ENCODE measurements at regions not wholly inside any gene's neighbourhood (a gene's known extent, or its start where the extent isn't known, plus 50 kb on each side); places are given as distances from the start of the nearest gene placed in this dataset.

DNA sequence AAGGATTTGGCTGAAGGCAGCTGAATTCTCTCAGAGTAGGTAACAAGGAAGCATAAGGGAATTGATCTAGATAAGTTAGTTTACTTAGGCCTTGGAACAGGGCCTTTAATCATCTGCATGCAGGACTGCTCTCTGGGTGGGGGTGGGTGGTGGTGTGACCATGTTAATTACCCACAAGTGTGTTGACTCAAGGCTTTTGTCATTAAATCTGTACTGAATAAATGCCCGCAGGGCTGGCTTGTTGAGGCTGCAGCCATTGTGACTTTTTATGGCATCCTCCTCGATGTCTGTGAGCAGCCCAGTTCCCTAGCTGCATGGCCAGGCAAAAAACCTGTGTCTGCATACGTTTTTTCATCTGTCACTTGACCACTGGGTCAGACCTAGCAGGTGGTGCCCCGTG is 63.5 kb upstream of the ASCC3 start:
- DNase-seq = no peak

DNA sequence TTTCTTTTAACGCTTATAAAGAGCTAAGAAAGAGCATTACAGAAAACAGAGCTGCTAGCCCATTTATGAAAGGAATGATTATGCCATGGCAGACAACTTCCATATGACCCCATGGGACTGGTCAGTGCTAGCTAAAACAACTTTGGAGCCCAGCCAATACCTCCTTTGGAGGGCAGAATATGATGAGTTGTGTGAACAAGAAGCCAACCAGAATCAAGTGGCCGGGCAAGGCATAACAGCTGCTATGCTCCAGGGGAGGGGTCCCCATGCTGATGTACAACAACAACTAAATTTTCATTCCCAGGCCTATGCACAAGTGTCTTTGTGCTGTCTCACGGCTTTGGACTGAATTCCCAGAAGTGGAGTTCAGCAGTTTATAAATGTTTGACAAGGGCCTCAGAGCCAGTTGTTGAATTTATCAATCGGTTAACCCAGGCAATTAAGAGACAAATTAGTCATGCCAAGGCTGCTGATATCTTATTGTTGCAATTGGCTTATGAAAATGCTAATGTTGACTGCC is 65.0 kb upstream of the ASCC3 start:
- no peak for DNase-seq

DNA sequence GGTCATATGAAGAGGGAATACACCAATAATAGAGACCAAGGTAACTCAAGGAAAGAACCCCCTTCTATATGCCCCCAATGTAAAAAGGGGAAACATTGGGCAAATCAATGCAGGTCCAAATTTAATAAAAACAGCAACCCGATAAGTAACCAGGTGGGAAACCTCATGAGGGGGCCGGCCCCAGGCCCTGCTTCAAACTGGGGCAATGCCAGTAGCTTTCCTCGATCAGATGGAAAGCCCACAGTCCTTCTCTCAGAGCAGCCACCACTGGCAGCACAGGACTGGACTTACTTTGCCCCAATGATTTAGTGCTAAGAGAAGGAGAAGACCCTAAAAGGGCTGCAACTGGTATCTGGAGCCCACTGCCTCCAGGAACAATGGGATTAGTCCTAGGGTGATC is 65.6 kb upstream of the ASCC3 start:
- DNase-seq = no peak

DNA sequence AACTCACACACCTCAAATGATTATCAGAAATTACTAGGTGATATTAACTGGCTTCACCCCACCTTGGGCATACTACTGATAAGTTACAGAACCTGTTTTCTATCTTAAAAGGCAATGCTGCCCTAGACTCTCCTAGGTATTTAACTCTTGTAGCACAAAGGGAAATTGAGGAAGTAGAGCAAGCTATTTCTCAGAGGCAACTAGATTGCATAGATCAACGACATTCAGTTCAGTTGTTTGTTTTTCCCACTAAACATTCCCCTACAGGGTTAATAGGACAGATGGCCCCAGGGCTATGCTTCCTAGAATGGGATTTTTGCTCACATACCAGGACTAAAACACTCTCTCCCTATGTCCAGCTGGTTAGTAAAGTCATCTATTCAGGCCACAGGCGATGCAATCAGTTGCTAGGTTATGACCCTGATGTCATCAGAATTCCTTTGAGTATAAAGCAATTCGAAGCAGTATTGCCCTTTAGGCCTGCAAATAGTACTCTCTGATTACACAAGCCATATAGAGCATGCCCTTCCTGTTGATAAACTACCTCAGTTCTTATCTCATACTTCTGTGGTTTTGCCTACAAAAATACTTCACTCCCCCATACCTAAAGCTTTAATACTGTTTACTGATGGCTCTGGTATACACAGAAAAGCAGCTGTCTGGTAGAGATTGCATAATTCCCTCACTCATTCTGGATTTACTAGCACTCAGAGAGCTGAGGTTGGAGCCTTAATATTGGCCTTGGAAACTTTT is 67.4 kb upstream of the ASCC3 start:
- peak; percentile 51 for DNase-seq

DNA sequence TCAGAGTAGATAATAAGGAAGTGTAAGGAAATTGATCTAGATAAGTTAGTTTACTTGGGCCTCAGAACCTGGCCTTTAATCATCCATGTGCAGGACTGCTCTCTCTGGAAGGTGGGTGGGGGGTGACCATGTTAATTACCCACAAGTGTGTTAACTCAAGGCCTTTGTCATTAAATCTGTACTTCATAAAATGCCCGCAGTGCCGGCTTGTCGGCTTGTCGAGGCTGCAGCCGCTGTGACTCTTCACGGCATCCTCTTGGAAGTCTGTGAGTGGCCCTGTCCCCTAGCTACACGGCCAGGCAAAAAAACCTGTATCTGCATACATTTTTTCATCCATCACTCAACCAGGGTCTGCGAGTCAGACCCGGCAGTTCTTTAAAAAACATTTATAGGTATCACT is 70.9 kb upstream of the ASCC3 start:
- DNase-seq = no peak

DNA sequence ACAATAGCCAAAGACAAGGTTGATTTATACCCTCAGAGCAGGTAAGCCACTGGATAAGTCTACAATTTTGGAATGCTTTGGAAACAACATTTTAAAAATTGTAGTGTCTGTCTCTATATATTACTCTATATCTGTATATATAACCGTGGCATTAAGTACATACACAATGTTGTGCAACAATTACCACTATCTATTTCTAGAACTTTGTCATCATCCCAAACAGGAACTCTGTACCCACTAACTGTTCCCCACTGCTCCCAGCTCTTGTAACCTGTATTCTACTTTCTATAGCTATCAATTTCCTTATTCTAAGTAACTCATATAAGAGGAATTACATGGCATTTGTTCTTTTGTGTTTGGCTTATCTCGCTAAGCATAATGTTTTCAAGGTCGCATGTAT is 78.2 kb upstream of the ASCC3 start:
- DNase-seq = peak; percentile 1

DNA sequence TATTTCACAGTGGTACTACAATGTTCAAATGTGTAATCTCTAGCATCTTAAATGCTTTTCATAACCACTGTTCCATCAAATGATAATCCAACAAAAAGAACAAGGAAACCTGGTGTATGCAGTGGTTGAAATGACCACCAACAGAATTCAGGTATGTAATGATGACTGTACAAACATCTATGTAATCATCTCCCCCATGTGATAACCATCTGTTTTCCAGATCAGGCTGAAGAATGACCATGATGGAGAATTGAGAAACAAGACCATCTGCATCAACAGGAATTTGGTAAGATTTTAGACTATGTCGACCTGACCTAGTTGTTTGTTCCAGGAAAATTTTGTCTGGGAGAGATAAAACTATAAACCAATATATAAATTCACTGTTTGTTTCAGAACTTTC is 81.3 kb upstream of the ASCC3 start:
- no peak for DNase-seq

DNA sequence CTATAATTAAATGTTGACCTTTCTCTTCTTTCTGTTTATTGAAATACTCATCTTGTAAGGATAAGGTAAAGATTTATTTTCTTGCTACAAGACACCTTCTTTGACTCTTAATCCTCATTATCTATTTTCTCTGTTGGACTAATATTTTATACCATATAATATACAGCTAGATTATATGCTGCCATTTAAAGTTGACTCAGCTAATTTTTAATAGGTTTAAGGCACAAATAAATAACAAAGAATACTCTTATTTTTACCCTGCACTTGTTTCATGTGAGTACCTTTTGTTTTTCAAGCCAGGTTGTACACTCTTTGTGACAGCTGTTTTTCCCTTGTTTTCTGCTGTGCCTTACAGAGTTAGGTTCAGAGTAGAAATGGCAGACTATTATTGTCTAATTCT is 83.9 kb upstream of the ASCC3 start:
- no peak for DNase-seq

DNA sequence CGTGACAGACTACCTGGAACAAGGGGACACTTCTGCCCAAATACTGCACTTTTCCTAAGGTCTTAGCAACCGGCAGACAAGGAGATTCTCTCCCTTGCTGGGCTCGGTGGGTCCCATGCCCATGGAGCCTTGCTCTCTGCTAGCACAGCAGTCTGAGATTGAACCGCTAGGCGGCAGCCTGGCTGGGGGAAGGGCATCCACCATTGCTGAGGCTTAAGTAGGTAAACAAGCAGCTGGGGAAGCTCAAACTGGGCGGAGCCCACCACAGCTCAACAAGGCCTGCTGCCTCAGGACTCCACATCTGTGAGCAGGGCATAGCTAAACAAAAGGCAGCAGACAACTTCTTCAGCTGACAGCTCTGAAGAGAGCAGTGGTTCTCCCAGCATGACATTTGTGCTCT is 87.8 kb upstream of the ASCC3 start:
- no peak for DNase-seq

DNA sequence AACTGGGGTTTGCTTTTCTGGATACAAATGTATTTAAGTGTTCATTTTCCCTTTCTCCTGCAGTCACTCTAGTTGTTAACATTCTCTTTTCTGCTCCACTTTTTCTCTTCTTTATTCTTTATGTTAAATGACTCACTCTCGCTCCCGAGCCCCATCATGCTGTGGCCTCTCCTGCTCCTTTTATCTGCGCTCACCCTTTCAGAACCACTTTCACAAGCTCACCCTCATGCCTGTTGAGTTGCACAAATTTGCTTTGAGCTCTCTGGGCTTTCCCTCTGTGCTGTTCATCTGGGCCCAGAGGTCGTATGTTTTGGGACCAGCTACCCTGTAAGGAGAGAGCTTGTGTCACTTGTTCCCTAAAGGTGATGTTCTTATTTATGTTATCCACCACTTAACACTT is 98.1 kb upstream of the ASCC3 start:
- DNase-seq = no peak

DNA sequence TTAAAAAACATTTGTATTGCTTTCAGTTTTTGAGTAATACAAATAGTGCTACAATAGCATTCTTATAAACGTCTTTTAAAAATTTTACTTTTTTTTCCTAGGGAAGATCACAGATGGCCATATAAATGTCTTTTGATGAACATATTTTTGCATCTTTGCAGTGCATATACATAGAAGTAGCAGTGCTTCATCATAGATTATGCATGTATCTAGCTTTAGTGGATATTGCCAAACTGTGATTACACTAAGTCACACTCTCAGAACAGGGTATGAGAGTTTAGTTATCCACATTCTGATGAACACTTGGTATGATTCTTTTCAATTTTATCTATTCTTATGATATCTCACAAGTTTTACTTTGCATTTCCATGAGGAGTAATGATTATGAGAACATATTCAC is 99.8 kb upstream of the ASCC3 start:
- DNase-seq = no peak

DNA sequence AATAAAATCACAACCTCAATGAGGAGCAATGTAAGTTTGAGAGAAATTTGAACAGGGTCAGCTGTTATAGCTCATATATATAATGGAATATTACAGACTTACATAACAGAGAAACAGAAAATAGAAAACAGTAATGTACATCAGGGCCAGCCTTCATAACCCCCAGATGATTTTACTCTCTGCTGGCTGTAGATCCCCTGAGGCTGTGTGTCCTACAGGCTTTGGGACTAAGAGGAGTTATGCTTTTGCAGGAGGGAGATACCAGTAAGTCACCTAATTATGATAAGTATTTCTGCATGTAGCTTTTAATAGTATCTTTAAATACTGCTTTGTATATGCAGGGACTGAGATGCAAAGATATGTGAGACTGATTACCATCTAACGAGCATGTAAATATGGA is 105.8 kb upstream of the ASCC3 start:
- DNase-seq = no peak

DNA sequence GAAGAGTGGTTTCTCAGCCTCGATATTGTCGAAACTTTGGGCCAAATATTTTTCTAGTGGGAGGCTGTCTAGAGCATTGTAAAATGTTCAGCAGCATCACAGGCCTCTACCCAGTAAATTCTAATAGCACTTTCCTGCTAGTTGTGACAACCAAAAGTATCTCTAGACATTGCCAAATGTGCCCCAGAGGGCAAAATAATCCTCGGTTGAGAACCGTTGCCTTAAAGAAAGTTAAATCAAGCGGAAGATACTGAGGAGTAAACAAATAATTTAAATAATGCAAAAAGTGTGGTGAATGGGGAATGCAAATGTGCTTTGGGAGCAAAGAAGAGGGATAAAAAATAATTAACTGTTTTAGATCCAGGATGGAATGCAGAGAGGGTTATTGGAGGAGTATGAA is 106.4 kb upstream of the ASCC3 start:
- DNase-seq = no peak

DNA sequence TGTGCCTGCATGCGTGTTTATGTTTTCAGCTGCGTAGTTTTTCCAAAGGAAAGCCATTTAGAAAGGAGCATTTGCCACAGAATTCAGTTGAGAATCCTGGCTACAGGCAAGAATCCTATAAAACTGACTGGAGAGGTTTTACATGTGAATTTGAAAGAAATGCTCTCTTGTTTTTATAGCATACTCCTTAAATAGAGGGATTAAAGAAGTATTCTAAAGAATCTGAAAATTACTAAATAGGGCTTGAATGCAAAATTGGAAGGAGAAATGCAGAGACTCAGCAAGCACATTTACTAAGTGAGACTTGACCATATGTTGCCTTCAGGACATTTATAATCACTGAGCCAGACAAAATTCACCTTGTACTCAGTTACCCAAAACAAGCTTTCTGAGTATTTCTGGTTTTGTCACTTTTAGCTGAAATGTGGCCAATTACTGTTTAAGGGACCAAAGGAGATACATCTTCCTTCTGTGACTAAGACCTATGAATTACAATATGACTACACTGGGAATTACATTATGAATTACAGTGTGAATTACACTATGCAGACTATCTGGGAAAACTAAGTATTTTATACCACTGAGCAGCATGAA is 107.4 kb upstream of the ASCC3 start:
- no peak for DNase-seq

DNA sequence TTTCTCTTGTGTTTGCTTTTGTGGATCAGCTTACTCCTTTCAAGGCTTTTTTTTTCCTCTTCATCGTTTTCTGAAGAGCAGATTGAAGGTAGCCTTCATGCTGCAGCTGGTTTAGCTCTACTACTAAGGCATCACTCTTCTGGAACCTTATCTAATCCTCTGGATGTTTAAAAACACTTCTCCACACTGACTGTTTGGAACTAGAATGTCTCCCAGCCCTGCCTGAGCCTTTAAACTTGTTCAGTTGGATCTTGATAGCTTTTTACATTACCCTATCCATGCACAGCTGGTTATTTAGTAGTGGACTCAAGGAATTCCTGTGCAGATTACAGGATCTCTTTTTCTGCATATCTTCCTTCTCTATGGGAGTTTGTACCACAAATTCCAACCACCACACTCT is 108.9 kb upstream of the ASCC3 start:
- no peak for DNase-seq

DNA sequence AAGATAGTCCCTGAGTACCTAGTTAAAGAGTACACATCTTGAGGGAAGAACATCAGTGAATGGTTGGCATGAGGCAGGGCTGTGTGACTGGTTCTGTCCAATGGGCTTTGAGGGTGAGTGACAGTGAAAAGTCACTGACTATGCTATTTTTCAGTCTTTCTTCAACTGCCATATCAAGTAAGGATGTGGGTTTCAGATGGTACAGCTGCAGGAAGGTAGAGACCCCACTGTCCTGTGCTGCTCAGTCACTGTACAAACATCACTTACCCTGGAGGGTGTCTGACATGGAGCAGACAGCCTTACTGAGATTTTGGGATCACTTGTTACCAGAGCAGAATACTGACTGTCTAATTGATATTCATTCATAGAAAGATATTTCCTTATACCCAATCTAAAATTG is 115.3 kb upstream of the ASCC3 start:
- no peak for DNase-seq

DNA sequence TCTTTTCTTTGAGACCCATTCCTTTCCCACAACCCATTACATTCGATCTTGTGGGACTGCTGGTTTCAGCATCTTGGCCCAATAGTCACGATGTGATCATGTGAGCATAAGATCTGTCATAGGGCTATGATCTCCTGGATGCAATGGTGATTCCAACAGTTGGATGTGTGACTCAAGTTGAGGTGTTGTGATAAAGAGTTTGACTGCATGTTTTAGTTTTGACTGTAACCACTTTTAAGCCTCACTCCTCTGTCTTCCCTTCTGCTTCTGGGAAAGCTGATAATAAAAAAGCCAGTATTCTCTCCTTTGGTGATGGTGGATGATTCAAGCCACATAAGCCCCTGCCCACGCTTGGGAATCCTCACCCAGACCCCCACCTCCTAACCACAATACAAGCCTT is 117.0 kb upstream of the ASCC3 start:
- no peak for DNase-seq

DNA sequence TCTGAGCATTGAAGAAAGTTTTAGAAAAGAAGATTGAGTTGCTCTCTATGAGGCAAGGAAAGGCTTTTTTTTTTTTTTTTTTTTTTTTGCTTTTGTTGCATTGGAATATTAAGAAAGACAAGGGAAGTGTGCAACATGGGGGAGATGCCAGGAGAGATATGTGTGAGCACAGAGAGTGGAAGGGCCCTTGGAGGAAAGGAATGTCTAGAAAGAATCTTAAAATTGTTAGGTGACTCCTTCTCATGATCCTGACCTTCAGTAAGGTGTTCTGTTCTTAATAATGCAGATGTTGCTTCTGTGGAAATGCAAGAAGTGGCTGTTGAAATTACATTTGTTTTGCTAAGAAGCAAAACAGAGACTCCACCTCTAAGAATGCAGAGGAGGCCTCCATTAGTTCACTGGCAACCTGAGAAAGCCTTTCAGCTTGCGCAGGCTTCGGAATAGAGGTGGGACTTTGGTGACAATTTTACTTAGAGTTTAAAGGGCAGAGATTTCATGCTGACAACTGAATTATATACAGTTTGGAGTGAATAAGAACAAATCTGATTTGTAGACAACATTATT is 118.0 kb upstream of the ASCC3 start:
- no peak for DNase-seq

DNA sequence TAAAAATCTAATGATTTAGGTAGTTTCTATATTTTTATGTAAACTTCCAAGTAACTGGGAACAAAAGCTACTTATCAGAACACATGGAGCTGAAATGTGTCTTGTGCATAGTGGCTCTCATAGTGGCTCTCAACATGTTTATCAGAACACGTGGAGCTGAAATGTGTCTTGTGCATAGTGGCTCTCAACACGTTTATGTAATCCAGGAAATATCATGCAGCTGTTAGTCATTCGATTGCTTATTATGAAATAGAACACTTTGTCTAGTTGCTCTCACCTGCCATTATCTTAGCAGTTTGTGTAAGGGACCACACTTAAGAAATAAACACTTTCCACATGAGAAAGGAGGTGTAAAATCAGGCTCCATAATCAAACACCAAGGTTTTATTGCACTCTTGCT is 119.2 kb upstream of the ASCC3 start:
- no peak for DNase-seq

DNA sequence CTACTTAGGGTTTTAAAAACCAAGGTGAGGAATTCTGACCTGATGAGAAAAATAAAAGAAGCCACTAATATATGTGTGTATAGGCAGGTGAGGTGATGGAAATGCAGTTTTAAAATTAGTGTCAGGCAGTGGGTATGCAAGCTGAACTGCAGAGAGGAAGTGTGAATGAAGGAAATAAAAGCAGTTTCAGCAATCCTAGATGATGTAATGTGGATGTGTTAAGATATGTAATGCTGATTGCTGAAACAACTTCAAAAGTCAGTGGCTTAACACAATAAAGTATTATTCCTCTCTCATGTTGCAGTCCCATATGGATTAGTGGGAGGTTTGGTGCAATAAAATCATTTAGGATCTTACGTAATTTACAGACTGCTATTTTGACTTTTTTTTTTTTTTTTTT is 119.9 kb upstream of the ASCC3 start:
- no peak for DNase-seq

DNA sequence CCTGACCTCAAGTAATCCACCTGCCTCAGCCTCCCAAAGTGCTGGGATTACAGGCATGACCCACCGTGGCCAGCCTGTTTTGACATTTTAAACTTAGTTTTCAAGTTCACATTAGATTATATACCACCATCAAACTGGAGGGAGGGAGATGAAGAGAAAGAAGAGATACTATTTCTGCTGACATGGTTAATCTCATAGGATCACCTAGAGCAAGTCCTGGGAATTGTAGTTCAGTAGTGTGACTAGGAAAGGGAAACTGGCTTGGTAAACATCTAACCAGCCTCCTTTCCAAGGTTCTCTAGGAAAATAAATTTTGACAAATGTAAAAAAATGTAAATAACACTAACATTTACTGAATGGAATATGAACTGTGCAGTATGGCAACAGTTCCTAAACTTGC is 120.5 kb upstream of the ASCC3 start:
- no peak for DNase-seq

DNA sequence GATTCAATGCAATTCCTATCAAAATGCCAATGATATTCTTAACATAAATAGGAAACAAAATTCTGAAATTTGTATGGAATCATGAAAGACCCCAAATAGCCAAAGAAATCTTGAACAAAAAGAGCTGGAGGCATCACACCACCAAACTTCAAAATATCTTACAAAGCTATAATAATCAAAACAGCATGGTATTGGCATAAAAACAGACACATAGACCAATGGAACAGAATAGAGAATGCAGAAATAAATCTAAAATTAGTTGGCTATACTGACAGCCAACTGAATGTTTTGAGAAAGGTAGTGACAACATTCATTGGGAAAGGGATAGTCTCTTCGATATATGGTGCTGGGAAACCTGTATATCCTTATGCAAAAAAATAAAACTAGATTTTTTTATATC is 121.9 kb upstream of the ASCC3 start:
- no peak for DNase-seq

DNA sequence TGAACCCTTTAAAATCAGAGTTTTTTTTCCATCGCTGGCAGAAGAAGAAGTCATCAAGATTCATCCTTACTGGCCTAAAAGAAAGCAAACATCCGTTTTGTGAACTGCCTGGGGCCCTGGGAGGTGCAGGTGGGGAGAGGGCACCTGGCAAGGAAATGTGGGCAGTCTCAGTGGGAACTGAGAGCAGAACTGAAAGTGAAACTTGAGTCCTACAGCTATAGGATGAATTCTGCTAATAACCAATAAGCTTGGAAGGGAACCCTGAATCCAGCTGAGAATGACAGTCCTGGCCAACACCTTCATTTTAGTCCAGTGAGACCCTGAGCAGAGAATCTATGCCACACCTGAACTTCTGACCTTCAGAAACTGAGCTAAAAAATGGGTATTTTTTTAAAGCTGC is 130.1 kb upstream of the ASCC3 start:
- no peak for DNase-seq

DNA sequence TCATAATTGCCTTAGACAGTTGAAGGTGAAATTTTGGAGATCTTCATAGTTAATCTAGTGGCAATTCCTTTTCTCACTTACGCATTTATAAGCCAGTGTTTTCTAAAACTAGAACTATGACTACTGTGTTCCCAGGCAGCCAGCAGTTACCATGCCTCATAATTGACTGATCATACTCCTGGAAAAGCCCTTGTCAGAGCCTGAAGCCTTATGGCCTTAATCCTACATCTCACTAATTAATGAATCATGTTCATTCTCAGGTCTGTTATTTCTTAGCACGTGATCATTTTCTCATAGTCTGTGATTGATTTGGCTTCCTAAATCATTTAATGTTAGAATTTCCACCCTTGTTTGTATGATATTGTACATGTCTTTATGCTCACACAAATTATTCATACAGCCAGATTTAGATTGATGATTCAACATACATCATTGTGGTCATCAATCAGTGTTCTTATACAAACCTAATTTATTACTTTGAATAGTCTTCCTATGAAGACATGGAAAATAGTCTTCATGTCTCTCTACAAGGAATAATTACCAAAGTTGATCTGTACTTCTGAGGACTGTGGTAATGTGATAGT is 132.6 kb upstream of the ASCC3 start:
- no peak for DNase-seq
